K562 (cell line): ENCODE measurements at regions not wholly inside any gene's neighbourhood (a gene's known extent, or its start where the extent isn't known, plus 50 kb on each side); places are given as distances from the start of the nearest gene placed in this dataset.

Source experiments
- ATAC-seq: fragments of 200-7000 bp; cut with Tn5 transposase; 3 replicates; pipeline ENCODE4 v1.9.1; 2020; ENCODE audit warnings: moderate library complexity
- BruUV-seq: library from RNA; stranded (reverse); fragments of 400-500 nt; replicated peaks from 2 replicates; lab custom pipeline; 2021; lab: Mats Ljungman, UMichigan
- CTCF ChIA-PET: fragments of 300-600 bp; formaldehyde crosslinking; extraction: SDS; loops from one replicate; lab custom pipeline; 2021; ENCODE audit warnings: low intra/inter-chr PET ratio; lab: Yijun Ruan, JAX
- POLR2A ChIA-PET: fragments of 300-600, 350-650 bp; sonication (Branson Sonifier 250); formaldehyde crosslinking; extraction: SDS; loops from one replicate; lab custom pipeline; 2021; ENCODE audit warnings: antibody characterized with exemption, inconsistent platforms; lab: Yijun Ruan, JAX
- DNase-seq, 4 experiments: peaks; one replicate each; pipeline versions ENCODE4 v3.0.0 to v3.0.0-alpha.2; 2011 to 2018; ENCODE audit warnings: low spot score in 3 of 4, mixed read lengths in 3 of 4; ENCODE audit errors: extremely low read depth in 1 of 4
- FAIRE-seq: peaks from 2 replicates; lab custom pipeline; 2011; peaks lifted over from hg19 to GRCh38; lab: Jason Lieb, UNC
- H2AFZ ChIP-seq: 2 replicates; pipeline ENCODE4 v1.6.0; 2011; ENCODE audit warnings: low read depth, low read length, control low read depth, inconsistent platforms
- H3K27ac ChIP-seq: fragments of 200-600 bp; 3 replicates; pipeline ENCODE4 v1.8.0; 2011; ENCODE audit warnings: low read depth, mild to moderate bottlenecking, control low read depth, inconsistent platforms, low read length, moderate library complexity, mixed read lengths; ENCODE audit errors: extremely low read depth
- H3K27me3 ChIP-seq, 2 experiments: fragments of 300-600 bp in 1 of 2; 2 replicates in 1 of 2; 3 replicates in 1 of 2; pipeline versions ENCODE4 v1.6.0 to v1.8.0; 2011; ENCODE audit warnings: inconsistent platforms in 2 of 2, low read length in 2 of 2, mild to moderate bottlenecking in 1 of 2, mixed read lengths in 1 of 2, moderate library complexity in 1 of 2; ENCODE audit not compliant: control insufficient read depth in 2 of 2, insufficient read depth in 2 of 2
- H3K36me3 ChIP-seq: fragments of 300-600 bp; 3 replicates; pipeline ENCODE4 v1.8.0; 2011; ENCODE audit warnings: mild to moderate bottlenecking, low read length, inconsistent platforms; ENCODE audit not compliant: control insufficient read depth, insufficient read depth
- H3K4me1 ChIP-seq, 2 experiments: fragments of 200-600 bp in 1 of 2; replicated peaks in 1 of 2; 2 replicates in 1 of 2; 3 replicates in 1 of 2; pipeline versions ENCODE4 v1.5.1 to v1.8.0; 2011; ENCODE audit warnings: inconsistent platforms in 2 of 2, low read length in 2 of 2, mild to moderate bottlenecking in 1 of 2, mixed read lengths in 1 of 2, moderate library complexity in 1 of 2; ENCODE audit not compliant: control insufficient read depth in 2 of 2, insufficient read depth in 2 of 2
- H3K4me2 ChIP-seq: 2 replicates; pipeline ENCODE4 v1.6.1; 2011; ENCODE audit warnings: low read length, control low read depth, inconsistent platforms, mixed read lengths; ENCODE audit not compliant: insufficient read depth
- H3K4me3 ChIP-seq: fragments of 200-600 bp; sonication (generic), shearing (Covaris generic); 2 replicates; pipeline ENCODE4 v1.5.1; 2016; ENCODE audit warnings: control low read depth, inconsistent platforms
- H3K79me2 ChIP-seq: fragments of 200-600 bp; 3 replicates; pipeline ENCODE4 v1.8.0; 2011; ENCODE audit warnings: low read length, inconsistent platforms; ENCODE audit not compliant: control insufficient read depth, insufficient read depth
- H3K9ac ChIP-seq, 2 experiments: 2 replicates each; pipeline versions ENCODE4 v1.6.0 to v1.6.1; 2011; ENCODE audit warnings: low read depth in 2 of 2, low read length in 2 of 2, control low read depth in 1 of 2, inconsistent platforms in 1 of 2, mild to moderate bottlenecking in 1 of 2, mixed read lengths in 1 of 2; ENCODE audit not compliant: insufficient read depth in 1 of 2
- H3K9me1 ChIP-seq: one replicate; pipeline ENCODE4 v1.6.0; 2011; ENCODE audit warnings: inconsistent platforms, mild to moderate bottlenecking, low read length, moderate library complexity; ENCODE audit not compliant: control insufficient read depth, insufficient read depth
- H3K9me3 ChIP-seq: replicated peaks from 2 replicates; pipeline ENCODE4 v1.5.1; 2011; ENCODE audit warnings: low read depth, low read length, inconsistent platforms; ENCODE audit not compliant: control insufficient read depth, insufficient read depth
- H4K20me1 ChIP-seq: replicated peaks from 2 replicates; pipeline ENCODE4 v1.6.1; 2011; ENCODE audit warnings: low read length, inconsistent platforms, mixed read lengths; ENCODE audit not compliant: control insufficient read depth, insufficient read depth
- CBFA2T3 ChIP-seq: fragments of 450-650 bp; IDR thresholded peaks from 2 replicates; pipeline ENCODE4 v1.6.1; 2017
- CEBPB ChIP-seq: fragments of 450-650 bp; IDR thresholded peaks from 2 replicates; pipeline ENCODE4 v1.6.1; 2016; ENCODE audit warnings: missing genetic modification characterization, missing compliant biosample characterization
- EHMT2 ChIP-seq: fragments of 450-650 bp; IDR thresholded peaks from 2 replicates; pipeline ENCODE4 v1.6.1; 2018; ENCODE audit warnings: antibody characterized with exemption
- HNRNPK ChIP-seq: fragments of 200-400 bp; formaldehyde crosslinking; IDR thresholded peaks from one replicate; pipeline ENCODE4 v1.6.1; 2018; ENCODE audit warnings: mild to moderate bottlenecking, low read depth, low read length; ENCODE audit not compliant: poor library complexity, severe bottlenecking
- POLR2G ChIP-seq: fragments of 200-400 bp; formaldehyde crosslinking; IDR thresholded peaks from 2 replicates; pipeline ENCODE4 v1.6.1; 2017; ENCODE audit warnings: low read depth, mild to moderate bottlenecking, antibody characterized with exemption, low read length, moderate library complexity
- SMARCB1 ChIP-seq: IDR thresholded peaks from 2 replicates; pipeline ENCODE4 v1.6.1; 2011; ENCODE audit warnings: improper control_type of control experiment, low read depth; ENCODE audit not compliant: insufficient read length
- SMARCE1 ChIP-seq: fragments of 450-650 bp; IDR thresholded peaks from 2 replicates; pipeline ENCODE4 v1.7.1; 2016; ENCODE audit warnings: mild to moderate bottlenecking
- SNRNP70 ChIP-seq: fragments of 200-400 bp; formaldehyde crosslinking; optimal IDR thresholded peaks from 2 replicates; pipeline ENCODE3; 2017; ENCODE audit warnings: low read depth, low read length
- ZBTB1 ChIP-seq: sonication (generic); formaldehyde crosslinking; IDR thresholded peaks from 2 replicates; pipeline ENCODE4 v1.8.1; 2023; ENCODE audit warnings: missing genetic modification reagents, low read depth, mild to moderate bottlenecking, borderline replicate concordance
- ZC3H4 ChIP-seq: sonication (generic); formaldehyde crosslinking; IDR thresholded peaks from 2 replicates; pipeline ENCODE4 v1.9.0; 2021; ENCODE audit warnings: missing genetic modification reagents, borderline replicate concordance
- ZNF239 ChIP-seq: fragments of 250-450 bp; sonication (Bioruptor Pico); IDR thresholded peaks from 2 replicates; pipeline ENCODE4 v1.4.0; 2020; ENCODE audit warnings: mild to moderate bottlenecking
- ZNF695 ChIP-seq: fragments of 450-650 bp; formaldehyde crosslinking; IDR thresholded peaks from 2 replicates; pipeline ENCODE4 v1.4.0; 2020; ENCODE audit warnings: mild to moderate bottlenecking, moderate library complexity
- in situ Hi-C: fragments of 300-500 bp; cut with MboI; formaldehyde crosslinking; loops from 4 replicates; pipeline ENCODE4 v1.15.0; 2018; ENCODE audit warnings: inconsistent platforms, mixed read lengths
- intact Hi-C: fragments of 100-400 bp; cut with micrococcal nuclease; formaldehyde crosslinking; loops from 2 replicates; pipeline ENCODE4 v1.14.2; 2022
- TF ChIP-seq, protein P1 (sequence below): fragments of 450-650 bp; IDR thresholded peaks from 2 replicates; pipeline ENCODE4 v1.7.1; 2018; ENCODE audit warnings: mild to moderate bottlenecking, low read depth; ENCODE audit not compliant: partially characterized antibody
- TF ChIP-seq, protein P2 (sequence below): conservative IDR thresholded peaks from 2 replicates; pipeline ENCODE4 v1.6.1; 2011; ENCODE audit warnings: low read depth, mild to moderate bottlenecking, low read length; ENCODE audit not compliant: control insufficient read depth
- TF ChIP-seq, protein P3 (sequence below): fragments of 250-450 bp; sonication (Bioruptor Pico); IDR thresholded peaks from 2 replicates; pipeline ENCODE4 v1.8.0; 2021; ENCODE audit warnings: mild to moderate bottlenecking, moderate library complexity
- TF ChIP-seq, protein P4 (sequence below): fragments of 250-450 bp; sonication (Bioruptor Pico); IDR thresholded peaks from 2 replicates; pipeline ENCODE4 v1.5.0; 2020; ENCODE audit warnings: mild to moderate bottlenecking

DNA sequence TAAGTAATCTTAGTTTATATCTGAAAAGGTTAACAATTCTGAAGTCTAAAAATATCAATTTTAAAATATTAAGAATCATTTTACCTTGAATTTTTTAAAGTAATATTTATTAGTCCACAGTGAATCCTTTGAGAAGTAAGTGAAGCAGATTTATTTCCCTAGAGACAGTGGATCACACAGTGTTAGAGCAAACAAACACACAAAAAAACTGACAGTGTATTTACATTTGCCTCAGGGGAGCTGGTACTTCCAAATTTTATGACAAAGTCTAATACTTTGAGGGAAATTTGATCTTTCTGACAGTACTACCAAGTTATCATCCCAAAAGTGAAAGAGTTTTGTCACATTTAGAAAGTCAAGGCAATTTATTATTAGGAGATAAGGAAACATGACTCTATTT lies 1750.6 kb upstream of the CDH9 start:
- ChIA-PET POLR2A (no interaction called here), CTCF (no interaction called here)
- Histone ChIP-seq H2AFZ (no peak overlapping the region), H3K27ac (no peak overlapping the region), H3K4me2 (no peak overlapping the region), H3K4me1 (no peaks in the 10 kb centered on the region), H3K79me2 (no peaks in the 10 kb centered on the region), H3K9ac (no peak overlapping the region), H4K20me1 (no peaks in the 10 kb centered on the region), H3K9me1 (no peaks in the 10 kb centered on the region), H3K4me3 (no peak overlapping the region), H3K36me3 (no peaks in the 10 kb centered on the region), H3K9me3 (no peaks in the 10 kb centered on the region), H3K27me3 (no peaks in the 10 kb centered on the region)
- no TSS peak for BruUV-seq
- TF ChIP-seq SMARCE1 (no peak), SNRNP70 (no peak), HNRNPK (no peak), ZC3H4 (CRISPR knock-in tag) (no peak), CEBPB (tag) (no peak), CBFA2T3 (no peak), EHMT2 (no peak), ZNF695 (CRISPR knock-in tag) (no peak), ZBTB1 (CRISPR knock-in tag) (no peak), ZNF239 (CRISPR knock-in tag) (no peak), POLR2G (no peak), SMARCB1 (no peak)
- TF ChIP-seq, protein P1, sequence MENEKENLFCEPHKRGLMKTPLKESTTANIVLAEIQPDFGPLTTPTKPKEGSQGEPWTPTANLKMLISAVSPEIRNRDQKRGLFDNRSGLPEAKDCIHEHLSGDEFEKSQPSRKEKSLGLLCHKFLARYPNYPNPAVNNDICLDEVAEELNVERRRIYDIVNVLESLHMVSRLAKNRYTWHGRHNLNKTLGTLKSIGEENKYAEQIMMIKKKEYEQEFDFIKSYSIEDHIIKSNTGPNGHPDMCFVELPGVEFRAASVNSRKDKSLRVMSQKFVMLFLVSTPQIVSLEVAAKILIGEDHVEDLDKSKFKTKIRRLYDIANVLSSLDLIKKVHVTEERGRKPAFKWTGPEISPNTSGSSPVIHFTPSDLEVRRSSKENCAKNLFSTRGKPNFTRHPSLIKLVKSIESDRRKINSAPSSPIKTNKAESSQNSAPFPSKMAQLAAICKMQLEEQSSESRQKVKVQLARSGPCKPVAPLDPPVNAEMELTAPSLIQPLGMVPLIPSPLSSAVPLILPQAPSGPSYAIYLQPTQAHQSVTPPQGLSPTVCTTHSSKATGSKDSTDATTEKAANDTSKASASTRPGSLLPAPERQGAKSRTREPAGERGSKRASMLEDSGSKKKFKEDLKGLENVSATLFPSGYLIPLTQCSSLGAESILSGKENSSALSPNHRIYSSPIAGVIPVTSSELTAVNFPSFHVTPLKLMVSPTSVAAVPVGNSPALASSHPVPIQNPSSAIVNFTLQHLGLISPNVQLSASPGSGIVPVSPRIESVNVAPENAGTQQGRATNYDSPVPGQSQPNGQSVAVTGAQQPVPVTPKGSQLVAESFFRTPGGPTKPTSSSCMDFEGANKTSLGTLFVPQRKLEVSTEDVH, result no peak
- TF ChIP-seq, protein P2, sequence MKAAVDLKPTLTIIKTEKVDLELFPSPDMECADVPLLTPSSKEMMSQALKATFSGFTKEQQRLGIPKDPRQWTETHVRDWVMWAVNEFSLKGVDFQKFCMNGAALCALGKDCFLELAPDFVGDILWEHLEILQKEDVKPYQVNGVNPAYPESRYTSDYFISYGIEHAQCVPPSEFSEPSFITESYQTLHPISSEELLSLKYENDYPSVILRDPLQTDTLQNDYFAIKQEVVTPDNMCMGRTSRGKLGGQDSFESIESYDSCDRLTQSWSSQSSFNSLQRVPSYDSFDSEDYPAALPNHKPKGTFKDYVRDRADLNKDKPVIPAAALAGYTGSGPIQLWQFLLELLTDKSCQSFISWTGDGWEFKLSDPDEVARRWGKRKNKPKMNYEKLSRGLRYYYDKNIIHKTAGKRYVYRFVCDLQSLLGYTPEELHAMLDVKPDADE, result no peak
- TF ChIP-seq, protein P3, sequence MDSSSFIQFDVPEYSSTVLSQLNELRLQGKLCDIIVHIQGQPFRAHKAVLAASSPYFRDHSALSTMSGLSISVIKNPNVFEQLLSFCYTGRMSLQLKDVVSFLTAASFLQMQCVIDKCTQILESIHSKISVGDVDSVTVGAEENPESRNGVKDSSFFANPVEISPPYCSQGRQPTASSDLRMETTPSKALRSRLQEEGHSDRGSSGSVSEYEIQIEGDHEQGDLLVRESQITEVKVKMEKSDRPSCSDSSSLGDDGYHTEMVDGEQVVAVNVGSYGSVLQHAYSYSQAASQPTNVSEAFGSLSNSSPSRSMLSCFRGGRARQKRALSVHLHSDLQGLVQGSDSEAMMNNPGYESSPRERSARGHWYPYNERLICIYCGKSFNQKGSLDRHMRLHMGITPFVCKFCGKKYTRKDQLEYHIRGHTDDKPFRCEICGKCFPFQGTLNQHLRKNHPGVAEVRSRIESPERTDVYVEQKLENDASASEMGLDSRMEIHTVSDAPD (CRISPR knock-in tag), result no peak
- TF ChIP-seq, protein P4, sequence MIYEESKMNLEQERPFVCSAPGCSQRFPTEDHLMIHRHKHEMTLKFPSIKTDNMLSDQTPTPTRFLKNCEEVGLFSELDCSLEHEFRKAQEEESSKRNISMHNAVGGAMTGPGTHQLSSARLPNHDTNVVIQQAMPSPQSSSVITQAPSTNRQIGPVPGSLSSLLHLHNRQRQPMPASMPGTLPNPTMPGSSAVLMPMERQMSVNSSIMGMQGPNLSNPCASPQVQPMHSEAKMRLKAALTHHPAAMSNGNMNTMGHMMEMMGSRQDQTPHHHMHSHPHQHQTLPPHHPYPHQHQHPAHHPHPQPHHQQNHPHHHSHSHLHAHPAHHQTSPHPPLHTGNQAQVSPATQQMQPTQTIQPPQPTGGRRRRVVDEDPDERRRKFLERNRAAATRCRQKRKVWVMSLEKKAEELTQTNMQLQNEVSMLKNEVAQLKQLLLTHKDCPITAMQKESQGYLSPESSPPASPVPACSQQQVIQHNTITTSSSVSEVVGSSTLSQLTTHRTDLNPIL (CRISPR knock-in tag), result no peak
- in situ Hi-C loops, result no loop called here
- intact Hi-C loops, result no loop called here
- FAIRE-seq (no peak), DNase-seq (no peak), ATAC-seq (no peak)
